Chondrocyte (in vitro differentiated cells): ENCODE measurements at regions not wholly inside any gene's neighbourhood (a gene's known extent, or its start where the extent isn't known, plus 50 kb on each side); places are given as distances from the start of the nearest gene placed in this dataset.
A peak's percentile ranks its signal among the peaks of the same experiment; 100 is the strongest.
"Not testable (repeated sequence)": the region's sequence is repeated elsewhere in the genome, so short reads cannot be mapped to it uniquely, and the experiment has no call there.

ENCODE experiments used
- DNase-seq: peaks from one replicate; pipeline ENCODE4 v3.0.0; 2021; ENCODE audit warnings: mixed read lengths, low spot score
- H3K27ac Mint-ChIP-seq: one replicate; pipeline ENCODE4 v1.8.0; 2021; ENCODE audit warnings: mild to moderate bottlenecking, moderate library complexity, mixed read lengths; ENCODE audit not compliant: unreplicated experiment
- H3K27me3 Mint-ChIP-seq: 2 replicates; pipeline ENCODE4 v1.8.0; 2021; ENCODE audit warnings: low read depth, mixed read lengths
- H3K36me3 Mint-ChIP-seq: 2 replicates; pipeline ENCODE4 v1.8.0; 2021; ENCODE audit warnings: low read depth, mixed read lengths
- H3K4me1 Mint-ChIP-seq: 2 replicates; pipeline ENCODE4 v1.8.0; 2021; ENCODE audit warnings: low read depth, mild to moderate bottlenecking, mixed read lengths
- H3K4me3 Mint-ChIP-seq: one replicate; pipeline ENCODE4 v1.8.0; 2021; ENCODE audit warnings: mild to moderate bottlenecking, moderate library complexity, mixed read lengths; ENCODE audit not compliant: unreplicated experiment
- H3K9me3 Mint-ChIP-seq: 2 replicates; pipeline ENCODE4 v1.8.0; 2021; ENCODE audit warnings: low read depth, mixed read lengths
- CTCF ChIP-seq: fragments of 200-600 bp; sonication (generic); IDR thresholded peaks from 2 replicates; pipeline ENCODE4 v1.5.0; 2021; ENCODE audit warnings: antibody characterized with exemption, mild to moderate bottlenecking, moderate library complexity

GRCh38 chr10:84743483-84743882 is 415.1 kb downstream of the CCSER2 start:
- peaks cover 19% of the 10 kb centered on the region for H3K27me3 Mint-ChIP-seq
- peaks cover 8% of the 10 kb centered on the region for H3K9me3 Mint-ChIP-seq
- no peaks in the 10 kb centered on the region for H3K36me3 Mint-ChIP-seq
- no peaks in the 10 kb centered on the region for H3K4me1 Mint-ChIP-seq
- H3K27ac Mint-ChIP-seq: no peak overlapping the region
- no peak for DNase-seq
- TF ChIP-seq CTCF: peak; percentile 78
- H3K4me3 Mint-ChIP-seq: no peak overlapping the region

DNA sequence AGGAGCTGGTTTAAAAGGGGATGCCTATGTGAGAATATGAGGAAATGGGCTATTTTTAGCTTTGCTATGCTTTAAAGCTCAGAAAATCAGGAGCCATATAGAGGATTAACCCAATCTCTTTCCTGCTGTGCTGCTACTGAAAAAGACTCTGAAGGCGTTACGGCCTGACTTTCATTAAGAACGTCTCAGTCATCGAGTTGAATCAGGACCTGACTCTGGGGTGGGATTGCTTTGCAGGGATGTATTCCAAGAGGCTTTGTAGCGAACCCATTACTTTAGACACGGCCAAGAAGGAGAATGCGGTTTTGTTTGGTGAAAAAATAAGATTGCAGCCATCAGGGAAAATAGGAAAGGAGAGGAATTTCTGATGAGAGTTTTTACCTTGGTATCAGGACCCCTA is 426.9 kb downstream of the CCSER2 start:
- H3K27ac Mint-ChIP-seq: no peak overlapping the region

GRCh38 chr10:84756653-84757052 is 428.3 kb downstream of the CCSER2 start:
- H3K9me3 Mint-ChIP-seq, H3K4me3 Mint-ChIP-seq, H3K36me3 Mint-ChIP-seq, H3K27ac Mint-ChIP-seq, H3K4me1 Mint-ChIP-seq, DNase-seq, H3K27me3 Mint-ChIP-seq: not testable (repeated sequence)

More for the DNA sequence above, 426.9 kb downstream of the CCSER2 start:
- Mint-ChIP-seq H3K4me1 (no peaks in the 10 kb centered on the region), H3K9me3 (no peaks in the 10 kb centered on the region), H3K4me3 (no peak overlapping the region), H3K36me3 (no peaks in the 10 kb centered on the region), H3K27me3 (peaks cover 9% of the 10 kb centered on the region)
- no peak for DNase-seq
- no peak for TF ChIP-seq CTCF

DNA sequence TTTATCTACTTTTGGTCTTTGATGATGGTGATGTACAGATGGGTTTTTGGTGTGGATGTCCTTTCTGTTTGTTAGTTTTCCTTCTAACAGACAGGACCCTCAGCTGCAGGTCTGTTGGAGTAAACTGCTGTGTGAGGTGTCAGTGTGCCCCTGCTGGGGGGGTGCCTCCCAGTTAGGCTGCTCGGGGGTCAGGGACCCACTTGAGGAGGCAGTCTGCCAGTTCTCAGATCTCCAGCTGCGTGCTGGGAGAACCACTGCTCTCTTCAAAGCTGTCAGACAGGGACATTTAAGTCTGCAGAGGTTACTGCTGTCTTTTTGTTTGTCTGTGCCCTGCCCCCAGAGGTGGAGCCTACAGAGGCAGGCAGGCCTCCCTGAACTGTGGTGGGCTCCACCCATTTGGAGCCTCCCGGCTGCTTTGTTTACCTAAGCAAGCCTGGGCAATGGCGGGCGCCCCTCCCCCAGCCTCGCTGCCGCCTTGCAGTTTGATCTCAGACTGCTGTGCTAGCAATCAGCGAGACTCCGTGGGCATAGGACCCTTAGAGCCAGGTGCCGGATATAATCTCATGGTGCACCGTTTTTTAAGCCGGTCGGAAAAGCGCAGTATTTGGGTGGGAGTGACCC is 433.7 kb downstream of the CCSER2 start:
- not testable (repeated sequence) for DNase-seq, H3K36me3 Mint-ChIP-seq, H3K27ac Mint-ChIP-seq, H3K4me3 Mint-ChIP-seq, H3K27me3 Mint-ChIP-seq, H3K4me1 Mint-ChIP-seq, H3K9me3 Mint-ChIP-seq

GRCh38 chr10:84762754-84763394 is 434.5 kb downstream of the CCSER2 start:
- Mint-ChIP-seq H3K4me1 (no peaks in the 10 kb centered on the region), H3K9me3 (no peaks in the 10 kb centered on the region), H3K27me3 (peaks cover 2% of the 10 kb centered on the region), H3K36me3 (no peaks in the 10 kb centered on the region), H3K27ac (no peak overlapping the region), H3K4me3 (no peak overlapping the region)
- no peak for DNase-seq
- no peak for TF ChIP-seq CTCF

DNA sequence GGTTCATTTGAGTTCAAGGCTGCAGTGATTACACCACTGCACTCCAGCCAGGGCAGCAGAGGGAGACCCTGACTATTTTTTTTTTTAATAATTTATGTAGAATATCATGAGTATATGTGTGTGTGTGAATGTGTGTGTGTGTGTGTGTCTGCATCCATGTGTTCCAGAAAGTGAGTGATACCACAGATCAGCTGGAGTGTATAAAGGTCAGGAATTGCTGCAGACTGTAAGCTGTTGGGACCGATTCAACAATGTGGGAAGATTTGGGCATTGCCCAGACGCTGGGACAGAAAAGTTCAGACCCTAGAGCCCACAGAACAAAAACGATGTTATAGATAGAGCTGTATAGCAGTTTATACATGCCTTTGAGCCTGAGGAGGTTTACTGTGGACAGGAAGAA is 435.6 kb downstream of the CCSER2 start:
- no peak overlapping the region for H3K27ac Mint-ChIP-seq
- no peaks in the 10 kb centered on the region for H3K4me1 Mint-ChIP-seq
- no peak overlapping the region for H3K4me3 Mint-ChIP-seq
- H3K36me3 Mint-ChIP-seq: no peaks in the 10 kb centered on the region
- DNase-seq: no peak
- H3K27me3 Mint-ChIP-seq: peaks cover 7% of the 10 kb centered on the region
- TF ChIP-seq CTCF: no peak
- H3K9me3 Mint-ChIP-seq: no peaks in the 10 kb centered on the region
